Gastroesophageal sphincter (tissue), 4 donors: ENCODE measurements at regions not wholly inside any gene's neighbourhood (a gene's known extent, or its start where the extent isn't known, plus 50 kb on each side); places are given as distances from the start of the nearest gene placed in this dataset.
"Not testable (repeated sequence)": the region's sequence is repeated elsewhere in the genome, so short reads cannot be mapped to it uniquely, and the experiment has no call there.

ENCODE experiments used
- ATAC-seq: fragments of 150-250 bp; one replicate; pipeline ENCODE4 v1.9.1; 2016; ENCODE audit warnings: mild to moderate bottlenecking, moderate library complexity
- H3K27ac ChIP-seq, 4 donors: fragments of 200-600 bp; sonication (generic) in 3 of 4; 1 replicate in 3 of 4; 2 replicates in 1 of 4; pipeline ENCODE4 v1.5.1; 2016 to 2019
- H3K27me3 ChIP-seq: fragments of 200-600 bp; sonication (generic); one replicate; pipeline ENCODE4 v1.5.1; 2019
- H3K36me3 ChIP-seq, 2 donors: fragments of 200-600 bp; sonication (generic); one replicate each; pipeline ENCODE4 v1.5.1; 2019; ENCODE audit warnings: control low read depth in 1 of 2
- H3K4me1 ChIP-seq, 3 donors: fragments of 200-600 bp; sonication (generic); 1 replicate in 2 of 3; 2 replicates in 1 of 3; pipeline ENCODE4 v1.5.1; 2016 to 2019; ENCODE audit warnings: control low read depth in 2 of 3
- H3K4me3 ChIP-seq, 2 donors: fragments of 200-600 bp; sonication (generic); one replicate each; pipeline ENCODE4 v1.5.1; 2019; ENCODE audit warnings: mild to moderate bottlenecking in 1 of 2, moderate library complexity in 1 of 2
- H3K9me3 ChIP-seq, 3 donors: fragments of 200-600 bp; sonication (generic); one replicate each; pipeline ENCODE4 v1.5.1; 2017 to 2019; ENCODE audit warnings: control low read depth in 2 of 3
- CTCF ChIP-seq, 4 experiments: fragments of 200-600 bp in 2 of 4; fragments of 450-650 bp in 2 of 4; sonication (generic) in 1 of 4; IDR thresholded peaks; one replicate each; pipeline ENCODE4 v1.5.1; 2017 to 2019; ENCODE audit warnings: antibody characterized with exemption in 4 of 4, mild to moderate bottlenecking in 2 of 4, moderate library complexity in 2 of 4
- EP300 ChIP-seq: sonication (generic); formaldehyde crosslinking; IDR thresholded peaks from one replicate; pipeline ENCODE4 v1.6.1; 2017; ENCODE audit warnings: antibody characterized with exemption, mild to moderate bottlenecking
- POLR2A ChIP-seq, 2 donors: fragments of 450-650 bp; IDR thresholded peaks; one replicate each; pipeline ENCODE4 v1.6.1; 2017; ENCODE audit warnings: antibody characterized with exemption in 2 of 2, mild to moderate bottlenecking in 2 of 2, moderate library complexity in 1 of 2
- POLR2AphosphoS5 ChIP-seq: sonication (generic); formaldehyde crosslinking; IDR thresholded peaks from one replicate; pipeline ENCODE4 v1.6.1; 2017; ENCODE audit warnings: antibody characterized with exemption
- WGBS, 2 donors: methylation state at CpG; one replicate each; pipeline ENCODE4 v1.1.5; 2018; ENCODE audit warnings: low coverage in 1 of 2; 5-methylcytosine and 5-hydroxymethylcytosine counted together

GRCh38 chr1:192890134-192890533, 81.3 kb downstream of the RGS2 start:
- no peaks in the 10 kb centered on the region for H3K36me3 ChIP-seq
- no peak for ATAC-seq
- H3K27me3 ChIP-seq: no peaks in the 10 kb centered on the region
- no peak overlapping the region for H3K4me3 ChIP-seq
- WGBS, 2 donors: 36 to 55% methylated on average over 3 of the region's 3 CpGs
- TF ChIP-seq CTCF (IDR thresholded peaks at IDR 0.05) (no peak), POLR2AphosphoS5 (no peak), POLR2A (IDR thresholded peaks at IDR 0.05) (no peak), EP300 (no peak)
- H3K4me1 ChIP-seq: peaks cover 0 to 30% (median 0%) of the 10 kb centered on the region in 3 donors
- H3K27ac ChIP-seq: peak overlapping the region in 3 of 4 donors; percentile 3 to 43 (median 36)
- no peaks in the 10 kb centered on the region for H3K9me3 ChIP-seq

GRCh38 chr1:192892934-192893333, 84.1 kb downstream of the RGS2 start:
- no peaks in the 10 kb centered on the region for H3K27me3 ChIP-seq
- peak overlapping the region in 3 of 4 donors; percentile 31 to 53 (median 51) for H3K27ac ChIP-seq
- peak; percentile 13 for ATAC-seq
- no peak overlapping the region for H3K4me3 ChIP-seq
- TF ChIP-seq POLR2A (IDR thresholded peaks at IDR 0.05) (no peak), CTCF (IDR thresholded peaks at IDR 0.05) (no peak), EP300 (no peak), POLR2AphosphoS5 (no peak)
- WGBS, 2 donors: 0 to 10% methylated on average over 1 of the region's 1 CpG
- peaks cover 0 to 30% (median 0%) of the 10 kb centered on the region in 3 donors for H3K4me1 ChIP-seq
- H3K9me3 ChIP-seq: no peaks in the 10 kb centered on the region
- no peaks in the 10 kb centered on the region for H3K36me3 ChIP-seq

- WGBS, 2 donors: 82 to 92% methylated on average over 3 to 5 of the region's 10 CpGs
- not testable (repeated sequence) for ATAC-seq, H3K27me3 ChIP-seq, H3K36me3 ChIP-seq, H3K9me3 ChIP-seq, H3K4me3 ChIP-seq, H3K27ac ChIP-seq
- peaks cover 0 to 30% (median 0%) of the 10 kb centered on the region in 3 donors for H3K4me1 ChIP-seq
These were observed 86.6 kb downstream of the RGS2 start for GRCh38 chr1:192895487-192895886.

- H3K4me1 ChIP-seq: peaks cover 0 to 24% (median 0%) of the 10 kb centered on the region in 3 donors
- H3K9me3 ChIP-seq: no peaks in the 10 kb centered on the region
- H3K27ac ChIP-seq: no peak overlapping the region
- H3K4me3 ChIP-seq: no peak overlapping the region
- no peak for TF ChIP-seq EP300
- TF ChIP-seq CTCF (IDR thresholded peaks at IDR 0.05): no peak
- no peak for TF ChIP-seq POLR2A (IDR thresholded peaks at IDR 0.05)
- no peak for TF ChIP-seq POLR2AphosphoS5
- H3K36me3 ChIP-seq: no peaks in the 10 kb centered on the region
- no peak for ATAC-seq
- H3K27me3 ChIP-seq: no peaks in the 10 kb centered on the region
These were observed 87.5 kb downstream of the RGS2 start for GRCh38 chr1:192896376-192896775.

GRCh38 chr1:192901500-192901899, 92.7 kb downstream of the RGS2 start:
- no peak for ATAC-seq
- H3K36me3 ChIP-seq: no peaks in the 10 kb centered on the region
- 31 to 86% methylated on average over 1 of the region's 1 CpG for WGBS, 2 donors
- H3K9me3 ChIP-seq: no peaks in the 10 kb centered on the region
- TF ChIP-seq EP300 (no peak), POLR2A (IDR thresholded peaks at IDR 0.05) (no peak)
- H3K4me3 ChIP-seq: no peak overlapping the region
- no peaks in the 10 kb centered on the region for H3K27me3 ChIP-seq
- H3K4me1 ChIP-seq: peaks cover 6 to 33% (median 10%) of the 10 kb centered on the region in 3 donors
- H3K27ac ChIP-seq: no peak overlapping the region

GRCh38 chr1:192903142-192903541, 94.3 kb downstream of the RGS2 start:
- Histone ChIP-seq H3K27me3 (no peaks in the 10 kb centered on the region), H3K36me3 (no peaks in the 10 kb centered on the region), H3K9me3 (no peaks in the 10 kb centered on the region), H3K4me1 (peaks cover 10 to 48% (median 11%) of the 10 kb centered on the region in 3 donors), H3K4me3 (no peak overlapping the region), H3K27ac (peak overlapping the region; percentile 82 to 98 (median 84))
- TF ChIP-seq POLR2A (IDR thresholded peaks at IDR 0.05): no peak
- TF ChIP-seq CTCF (IDR thresholded peaks at IDR 0.05): peak in 1 of 4 experiments; percentile 9
- ATAC-seq: no peak
- WGBS, 2 donors: 23 to 52% methylated on average over 4 to 5 of the region's 5 CpGs
